Panc1 (cell line): ENCODE measurements at regions not wholly inside any gene's neighbourhood (a gene's known extent, or its start where the extent isn't known, plus 50 kb on each side); places are given as distances from the start of the nearest gene placed in this dataset.

ENCODE experiments used
- POLR2AphosphoS5 ChIP-seq: IDR thresholded peaks from 2 replicates; pipeline ENCODE4 v1.6.1; 2012; ENCODE audit warnings: mild to moderate bottlenecking, low read depth, low read length, moderate library complexity
- TF ChIP-seq, protein P1 (sequence below): fragments of 450-650 bp; IDR thresholded peaks from 2 replicates; pipeline ENCODE4 v1.5.1; 2017; ENCODE audit warnings: mild to moderate bottlenecking

DNA sequence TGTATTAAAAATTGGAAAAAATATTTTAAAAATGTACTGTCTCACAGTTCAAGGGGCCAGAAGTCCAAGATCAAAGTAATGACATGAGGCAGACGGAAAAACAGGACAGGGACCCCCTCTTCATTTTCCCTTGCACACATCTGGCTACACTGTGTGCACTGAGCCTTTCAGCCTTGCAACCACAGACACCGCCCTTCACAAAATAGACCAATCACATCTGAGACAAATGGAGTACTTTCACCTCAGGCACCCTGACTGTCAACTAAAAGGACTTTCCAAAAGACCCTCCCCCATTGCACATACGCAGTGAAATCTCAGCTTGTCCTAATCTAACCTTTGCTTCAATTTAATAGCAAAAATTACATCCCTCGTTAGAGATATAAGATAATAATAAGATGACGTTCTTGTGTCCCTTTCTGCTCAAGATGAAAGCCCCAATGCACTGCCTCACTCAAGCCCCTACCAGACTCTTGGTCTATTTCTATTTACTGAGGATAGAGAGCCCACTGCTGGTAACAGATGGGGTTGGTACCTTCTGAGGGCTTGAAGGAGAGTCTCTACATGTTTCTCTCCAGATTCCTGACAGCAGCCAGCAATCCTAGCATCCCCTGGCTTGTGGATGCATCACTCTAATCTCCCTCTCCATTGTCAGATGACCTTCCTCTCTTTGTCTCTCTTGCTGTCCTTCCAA is 514.8 kb upstream of the ADAMTS16 start:
- TF ChIP-seq, protein P1, sequence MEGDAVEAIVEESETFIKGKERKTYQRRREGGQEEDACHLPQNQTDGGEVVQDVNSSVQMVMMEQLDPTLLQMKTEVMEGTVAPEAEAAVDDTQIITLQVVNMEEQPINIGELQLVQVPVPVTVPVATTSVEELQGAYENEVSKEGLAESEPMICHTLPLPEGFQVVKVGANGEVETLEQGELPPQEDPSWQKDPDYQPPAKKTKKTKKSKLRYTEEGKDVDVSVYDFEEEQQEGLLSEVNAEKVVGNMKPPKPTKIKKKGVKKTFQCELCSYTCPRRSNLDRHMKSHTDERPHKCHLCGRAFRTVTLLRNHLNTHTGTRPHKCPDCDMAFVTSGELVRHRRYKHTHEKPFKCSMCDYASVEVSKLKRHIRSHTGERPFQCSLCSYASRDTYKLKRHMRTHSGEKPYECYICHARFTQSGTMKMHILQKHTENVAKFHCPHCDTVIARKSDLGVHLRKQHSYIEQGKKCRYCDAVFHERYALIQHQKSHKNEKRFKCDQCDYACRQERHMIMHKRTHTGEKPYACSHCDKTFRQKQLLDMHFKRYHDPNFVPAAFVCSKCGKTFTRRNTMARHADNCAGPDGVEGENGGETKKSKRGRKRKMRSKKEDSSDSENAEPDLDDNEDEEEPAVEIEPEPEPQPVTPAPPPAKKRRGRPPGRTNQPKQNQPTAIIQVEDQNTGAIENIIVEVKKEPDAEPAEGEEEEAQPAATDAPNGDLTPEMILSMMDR, result no peak
- TF ChIP-seq POLR2AphosphoS5, result no peak
